ENCODE measurements at regions not wholly inside any gene's neighbourhood (a gene's known extent, or its start where the extent isn't known, plus 50 kb on each side); places are given as distances from the start of the nearest gene placed in this dataset.

- no peak for TF ChIP-seq CTCF (IDR thresholded peaks at IDR 0.05; ENCODE audit: insufficient read depth, low read length)
- no peak for TF ChIP-seq POLR2AphosphoS5 (IDR thresholded peaks at IDR 0.05; ENCODE audit: low read depth)
These were observed 192.4 kb upstream of the ARPP21 start for GRCh38 chr3:35446896-35447295.

Data from HL-60 (cell line).